HG02981 (cell line): ENCODE measurements at regions not wholly inside any gene's neighbourhood (a gene's known extent, or its start where the extent isn't known, plus 50 kb on each side); places are given as distances from the start of the nearest gene placed in this dataset.
"Not testable (repeated sequence)": the region's sequence is repeated elsewhere in the genome, so short reads cannot be mapped to it uniquely, and the experiment has no call there.

Source experiments
- ATAC-seq: cut with Tn5 transposase; IDR thresholded peaks from one replicate; pipeline ENCODE4 v1.9.1; 2021; ENCODE audit warnings: mild to moderate bottlenecking, moderate library complexity; ENCODE audit not compliant: unreplicated experiment

GRCh38 chr21:34217263-34217662, 143.9 kb downstream of the MRPS6 start:
- ATAC-seq = no peak

- no peak for ATAC-seq
These were observed 144.3 kb upstream of the KCNE2 start for GRCh38 chr21:34219334-34220060.

GRCh38 chr21:34220556-34221195, 143.1 kb upstream of the KCNE2 start:
- no peak for ATAC-seq

GRCh38 chr21:34221331-34222030, 142.3 kb upstream of the KCNE2 start:
- ATAC-seq = no peak

GRCh38 chr21:34222031-34222335, 141.8 kb upstream of the KCNE2 start:
- no peak for ATAC-seq

- ATAC-seq = no peak
These were observed 140.4 kb upstream of the KCNE2 start for GRCh38 chr21:34223376-34223775.

- no peak for ATAC-seq
These were observed 136.4 kb upstream of the KCNE2 start for GRCh38 chr21:34227386-34227852.

GRCh38 chr21:34228792-34229191, 135.0 kb upstream of the KCNE2 start:
- ATAC-seq = no peak

- no peak for ATAC-seq
These were observed 134.5 kb upstream of the KCNE2 start for GRCh38 chr21:34229353-34229752.

GRCh38 chr21:34233741-34234140, 130.1 kb upstream of the KCNE2 start:
- ATAC-seq = not testable (repeated sequence)

- no peak for ATAC-seq
These were observed 128.3 kb upstream of the KCNE2 start for GRCh38 chr21:34235514-34235913.

- ATAC-seq = no peak
These were observed 120.8 kb upstream of the KCNE2 start for GRCh38 chr21:34242973-34243372.

- no peak for ATAC-seq
These were observed 120.2 kb upstream of the KCNE2 start for GRCh38 chr21:34243562-34243961.

GRCh38 chr21:34252751-34253150, 111.1 kb upstream of the KCNE2 start:
- no peak for ATAC-seq

GRCh38 chr21:34255073-34255472, 108.7 kb upstream of the KCNE2 start:
- ATAC-seq = no peak

GRCh38 chr21:34260277-34261008, 103.4 kb upstream of the KCNE2 start:
- no peak for ATAC-seq

GRCh38 chr21:34261841-34262468, 101.9 kb upstream of the KCNE2 start:
- ATAC-seq = no peak

GRCh38 chr21:34262469-34262845, 101.3 kb upstream of the KCNE2 start:
- ATAC-seq = no peak

GRCh38 chr21:34263629-34264028, 100.2 kb upstream of the KCNE2 start:
- ATAC-seq = no peak

GRCh38 chr21:34266351-34266750, 97.5 kb upstream of the KCNE2 start:
- ATAC-seq = no peak

- no peak for ATAC-seq
These were observed 95.3 kb upstream of the KCNE2 start for GRCh38 chr21:34268493-34268892.
